CD14-positive monocyte (primary cell): ENCODE measurements at regions not wholly inside any gene's neighbourhood (a gene's known extent, or its start where the extent isn't known, plus 50 kb on each side); places are given as distances from the start of the nearest gene placed in this dataset.
A peak's percentile ranks its signal among the peaks of the same experiment; 100 is the strongest.

Experiments used
- DNase-seq, 3 donors: peaks; one replicate each; pipeline ENCODE4 v3.0.0-alpha.2; 2011 to 2022
- H2AFZ ChIP-seq: 2 replicates; pipeline ENCODE4 v1.6.0; 2012; ENCODE audit warnings: mild to moderate bottlenecking, low read depth, low read length, inconsistent platforms; ENCODE audit not compliant: insufficient read depth, poor library complexity, severe bottlenecking
- H3K27ac ChIP-seq, 2 donors: 1 replicate in 1 of 2; 2 replicates in 1 of 2; pipeline ENCODE4 v1.5.1; 2012 to 2013; ENCODE audit warnings: low read length in 2 of 2, control low read depth in 1 of 2, inconsistent platforms in 1 of 2, low read depth in 1 of 2, mild to moderate bottlenecking in 1 of 2
- H3K27me3 ChIP-seq, 2 donors: one replicate each; pipeline versions ENCODE4 v1.6.0 to v1.6.1; 2011 to 2013; ENCODE audit warnings: low read length in 2 of 2; ENCODE audit not compliant: control insufficient read depth in 2 of 2, insufficient read depth in 2 of 2
- H3K36me3 ChIP-seq, 2 donors: replicated peaks in 1 of 2; 1 replicate in 1 of 2; 2 replicates in 1 of 2; pipeline versions ENCODE4 v1.5.1 to v1.6.1; 2012 to 2013; ENCODE audit warnings: low read length in 2 of 2, control low read depth in 1 of 2, inconsistent platforms in 1 of 2, mild to moderate bottlenecking in 1 of 2; ENCODE audit not compliant: insufficient read depth in 2 of 2, control insufficient read depth in 1 of 2
- H3K4me1 ChIP-seq, 2 donors: 1 replicate in 1 of 2; 2 replicates in 1 of 2; pipeline versions ENCODE4 v1.5.1 to v1.6.1; 2012 to 2013; ENCODE audit warnings: low read length in 2 of 2, control low read depth in 1 of 2, inconsistent platforms in 1 of 2, mild to moderate bottlenecking in 1 of 2, moderate library complexity in 1 of 2; ENCODE audit not compliant: insufficient read depth in 2 of 2, control insufficient read depth in 1 of 2
- H3K4me2 ChIP-seq: replicated peaks from 2 replicates; pipeline ENCODE3; 2012; ENCODE audit warnings: low read length, moderate library complexity, mild to moderate bottlenecking; ENCODE audit not compliant: poor library complexity, severe bottlenecking; ENCODE audit errors: extremely low read depth
- H3K4me3 ChIP-seq, 3 experiments: fragments of 200-600 bp in 1 of 3; sonication (generic) in 1 of 3; replicated peaks in 1 of 3; 1 replicate in 2 of 3; 2 replicates in 1 of 3; pipeline ENCODE4 v1.5.1; 2011 to 2013; ENCODE audit warnings: low read length in 3 of 3, mild to moderate bottlenecking in 3 of 3, control low read depth in 2 of 3, low read depth in 2 of 3, inconsistent platforms in 1 of 3, moderate library complexity in 1 of 3
- H3K79me2 ChIP-seq: 2 replicates; pipeline ENCODE4 v1.6.0; 2012; ENCODE audit warnings: mild to moderate bottlenecking, control low read depth, inconsistent platforms, low read length, moderate library complexity; ENCODE audit not compliant: insufficient read depth
- H3K9ac ChIP-seq: 2 replicates; pipeline ENCODE4 v1.6.0; 2017; ENCODE audit warnings: low read length, mild to moderate bottlenecking; ENCODE audit not compliant: insufficient read depth, poor library complexity, severe bottlenecking
- H3K9me3 ChIP-seq, 2 donors: replicated peaks in 1 of 2; 1 replicate in 1 of 2; 2 replicates in 1 of 2; pipeline versions ENCODE4 v1.5.1 to v1.6.1; 2012 to 2013; ENCODE audit warnings: low read length in 2 of 2, control low read depth in 1 of 2; ENCODE audit not compliant: control insufficient read depth in 1 of 2, insufficient read depth in 1 of 2
- H4K20me1 ChIP-seq: 2 replicates; pipeline ENCODE4 v1.6.0; 2012; ENCODE audit warnings: mild to moderate bottlenecking, low read length, control low read depth, moderate library complexity; ENCODE audit not compliant: insufficient read depth
- H3K27ac Mint-ChIP-seq, 7 donors: one replicate each; pipeline ENCODE4 v1.8.0; 2020; ENCODE audit warnings: mild to moderate bottlenecking in 7 of 7, mixed read lengths in 7 of 7, moderate library complexity in 6 of 7, inconsistent platforms in 2 of 7
- H3K27me3 Mint-ChIP-seq, 3 donors: one replicate each; pipeline ENCODE4 v1.8.0; 2021 to 2022; ENCODE audit warnings: low read depth in 3 of 3, mild to moderate bottlenecking in 3 of 3, mixed read lengths in 3 of 3, moderate library complexity in 3 of 3, inconsistent platforms in 1 of 3
- H3K36me3 Mint-ChIP-seq, 2 donors: one replicate each; pipeline ENCODE4 v1.8.0; 2020; ENCODE audit warnings: mixed read lengths in 2 of 2, inconsistent platforms in 1 of 2, mild to moderate bottlenecking in 1 of 2
- H3K4me1 Mint-ChIP-seq: one replicate; pipeline ENCODE4 v1.8.0; 2020; ENCODE audit warnings: mild to moderate bottlenecking, mixed read lengths
- H3K4me3 Mint-ChIP-seq, 2 donors: one replicate each; pipeline ENCODE4 v1.8.0; 2020; ENCODE audit warnings: mild to moderate bottlenecking in 2 of 2, mixed read lengths in 2 of 2, moderate library complexity in 1 of 2
- H3K9me3 Mint-ChIP-seq, 7 donors: one replicate each; pipeline ENCODE4 v1.8.0; 2020 to 2022; ENCODE audit warnings: mixed read lengths in 7 of 7, mild to moderate bottlenecking in 6 of 7, moderate library complexity in 6 of 7, inconsistent platforms in 2 of 7
- CTCF ChIP-seq: fragments of 200-600 bp; IDR thresholded peaks from one replicate; pipeline ENCODE4 v1.8.0; 2022; ENCODE audit warnings: antibody characterized with exemption, mild to moderate bottlenecking
- WGBS: methylation state at CpG from one replicate; pipeline ENCODE4 v1.1.5; 2013; ENCODE audit warnings: missing lambda C conversion rate; ENCODE audit not compliant: insufficient coverage; 5-methylcytosine and 5-hydroxymethylcytosine counted together
- intact Hi-C, 2 donors: fragments of 100-400 bp; cut with micrococcal nuclease; formaldehyde crosslinking; loops; one replicate each; pipeline versions ENCODE4 v1.15.0 to v1.15.1; 2023

DNA sequence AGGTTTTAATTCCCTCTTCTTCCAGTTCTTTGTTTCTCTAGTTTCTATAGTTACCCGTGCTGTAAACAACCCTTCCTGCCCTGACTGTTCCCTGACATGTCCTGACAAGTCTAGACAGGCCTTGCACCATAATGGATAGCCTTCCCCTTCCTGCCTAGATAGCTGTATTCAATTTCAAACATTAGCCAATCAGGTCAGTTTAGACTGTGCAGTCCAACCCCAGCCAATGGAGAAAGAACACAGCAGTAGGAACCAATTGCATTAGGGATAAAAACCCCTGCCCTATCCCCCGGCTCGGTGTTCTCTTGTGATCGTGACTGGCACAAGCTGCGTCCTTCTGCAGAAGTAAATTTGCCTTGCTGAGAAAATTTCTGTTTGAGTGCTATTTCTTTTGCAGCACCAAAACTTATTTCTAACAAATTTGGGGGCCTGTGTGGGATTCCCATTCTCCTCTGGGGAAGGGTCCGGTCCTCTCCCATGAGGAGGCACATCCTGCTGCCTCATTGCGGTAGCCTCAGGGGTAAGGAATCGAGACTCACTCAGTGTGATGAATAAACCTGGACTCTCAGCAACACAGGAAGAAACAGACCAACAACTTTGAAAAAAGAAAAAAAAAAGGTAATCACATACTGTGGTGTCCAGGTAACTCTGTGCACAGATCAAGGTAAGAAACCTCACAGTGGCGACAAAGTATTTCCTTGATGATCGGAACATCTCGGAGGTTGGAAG lies 248.7 kb upstream of the ECI2 start:
- H3K27ac Mint-ChIP-seq, result no peak overlapping the region
- Histone ChIP-seq H3K27me3 (peaks cover 0 to 2% of the 10 kb centered on the region in 2 donors), H3K4me2 (no peak overlapping the region), H3K9me3 (peaks cover 33 to 40% of the 10 kb centered on the region in 2 donors), H3K79me2 (no peaks in the 10 kb centered on the region), H4K20me1 (no peaks in the 10 kb centered on the region), H3K27ac (no peak overlapping the region), H3K4me1 (no peaks in the 10 kb centered on the region), H3K9ac (no peak overlapping the region), H3K4me3 (peak overlapping the region in 1 of 3 experiments; percentile 11), H2AFZ (no peak overlapping the region), H3K36me3 (no peaks in the 10 kb centered on the region)
- DNase-seq, result no peak
- no peaks in the 10 kb centered on the region for H3K4me1 Mint-ChIP-seq
- H3K9me3 Mint-ChIP-seq, result peaks cover 28 to 49% (median 40%) of the 10 kb centered on the region in 7 donors
- no peaks in the 10 kb centered on the region for H3K36me3 Mint-ChIP-seq
- no peak for TF ChIP-seq CTCF
- peaks cover 2 to 8% (median 5%) of the 10 kb centered on the region in 3 donors for H3K27me3 Mint-ChIP-seq
- 100% methylated on average over 3 of the region's 11 CpGs for WGBS
- intact Hi-C loops, result no loop called here
- H3K4me3 Mint-ChIP-seq, result no peak overlapping the region

- Histone ChIP-seq H3K9ac (no peak overlapping the region), H2AFZ (no peak overlapping the region), H3K4me2 (no peak overlapping the region), H4K20me1 (no peaks in the 10 kb centered on the region), H3K36me3 (no peaks in the 10 kb centered on the region), H3K79me2 (no peaks in the 10 kb centered on the region), H3K27me3 (peaks cover 0 to 2% of the 10 kb centered on the region in 2 donors), H3K4me3 (no peak overlapping the region), H3K4me1 (no peaks in the 10 kb centered on the region), H3K27ac (no peak overlapping the region), H3K9me3 (peaks cover 33 to 40% of the 10 kb centered on the region in 2 donors)
- no peak for TF ChIP-seq CTCF
- H3K4me3 Mint-ChIP-seq, result no peak overlapping the region
- no peaks in the 10 kb centered on the region for H3K36me3 Mint-ChIP-seq
- intact Hi-C loops, result no loop called here
- no peak overlapping the region for H3K27ac Mint-ChIP-seq
- WGBS, result 94% methylated on average over 3 of the region's 3 CpGs
- no peaks in the 10 kb centered on the region for H3K4me1 Mint-ChIP-seq
- peaks cover 2 to 10% (median 5%) of the 10 kb centered on the region in 3 donors for H3K27me3 Mint-ChIP-seq
- DNase-seq, result no peak
- peaks cover 31 to 48% (median 43%) of the 10 kb centered on the region in 7 donors for H3K9me3 Mint-ChIP-seq
Measured at GRCh38 chr6:4382362-4382853, 247.0 kb upstream of the ECI2 start.
